OCI-LY7 (cell line): ENCODE measurements at regions not wholly inside any gene's neighbourhood (a gene's known extent, or its start where the extent isn't known, plus 50 kb on each side); places are given as distances from the start of the nearest gene placed in this dataset.

Experiments
- BruUV-seq: library from RNA; stranded (reverse); fragments of 400-500 nt; replicated peaks from 2 replicates; lab custom pipeline; 2021; lab: Mats Ljungman, UMichigan
- CTCF ChIA-PET: fragments of 300-600 bp; sonication (Branson Sonifier 250); formaldehyde crosslinking; loops from one replicate; lab custom pipeline; 2022; ENCODE audit warnings: antibody characterized with exemption; ENCODE audit not compliant: unreplicated experiment; lab: Charles Lee
- POLR2A ChIA-PET: fragments of 300-600 bp; sonication (Branson Sonifier 250); formaldehyde crosslinking; loops from one replicate; lab custom pipeline; 2022; ENCODE audit warnings: antibody characterized with exemption; lab: Charles Lee
- DNase-seq: peaks from one replicate; pipeline ENCODE4 v3.0.0-alpha.2; 2015; ENCODE audit warnings: low spot score
- H2AFZ ChIP-seq: fragments of 200-600 bp; sonication (generic), shearing (Covaris generic); 2 replicates; pipeline ENCODE4 v1.6.1; 2014; ENCODE audit warnings: mild to moderate bottlenecking, antibody characterized with exemption, low read length, moderate library complexity
- H3K27ac ChIP-seq: fragments of 200-600 bp; sonication (generic); 2 replicates; pipeline ENCODE4 v1.5.1; 2014; ENCODE audit warnings: mixed run types, low read depth, mild to moderate bottlenecking, moderate library complexity, low read length, inconsistent platforms; ENCODE audit not compliant: poor library complexity, severe bottlenecking
- H3K36me3 ChIP-seq: fragments of 200-600 bp; sonication (generic); 2 replicates; pipeline ENCODE4 v1.6.1; 2014; ENCODE audit warnings: mild to moderate bottlenecking, antibody characterized with exemption, low read length, moderate library complexity, mixed read lengths; ENCODE audit not compliant: insufficient read depth
- H3K4me1 ChIP-seq: fragments of 200-600 bp; sonication (generic); 2 replicates; pipeline ENCODE4 v1.5.1; 2014; ENCODE audit warnings: mild to moderate bottlenecking, low read length; ENCODE audit not compliant: insufficient read depth, poor library complexity, severe bottlenecking
- H3K4me2 ChIP-seq: fragments of 200-600 bp; sonication (generic); 2 replicates; pipeline ENCODE4 v1.6.1; 2014; ENCODE audit warnings: mild to moderate bottlenecking, low read length
- H3K4me3 ChIP-seq: fragments of 200-600 bp; sonication (generic); 2 replicates; pipeline ENCODE4 v1.5.1; 2014; ENCODE audit warnings: mild to moderate bottlenecking, low read depth, low read length; ENCODE audit not compliant: poor library complexity, severe bottlenecking
- H3K79me2 ChIP-seq: fragments of 200-600 bp; sonication (generic); 2 replicates; pipeline ENCODE4 v1.6.1; 2016; ENCODE audit warnings: low read depth, mild to moderate bottlenecking, low read length, moderate library complexity, mixed read lengths; ENCODE audit not compliant: insufficient read depth
- H3K9me2 ChIP-seq: fragments of 200-600 bp; sonication (generic); 2 replicates; pipeline ENCODE4 v1.6.1; 2016; ENCODE audit warnings: mild to moderate bottlenecking, low read length, mixed read lengths; ENCODE audit not compliant: insufficient read depth
- H3K9me3 ChIP-seq: fragments of 200-600 bp; sonication (generic); 2 replicates; pipeline ENCODE4 v1.6.1; 2014; ENCODE audit warnings: mild to moderate bottlenecking, mixed run types, low read length, mixed read lengths
- H4K20me1 ChIP-seq: fragments of 200-600 bp; sonication (generic); 2 replicates; pipeline ENCODE4 v1.6.1; 2014; ENCODE audit warnings: mild to moderate bottlenecking, antibody characterized with exemption, low read length, moderate library complexity, mixed read lengths; ENCODE audit not compliant: insufficient read depth
- EZH2phosphoT487 ChIP-seq: fragments of 200-600 bp; sonication (generic); IDR thresholded peaks from 2 replicates; pipeline ENCODE4 v1.6.1; 2018; ENCODE audit warnings: low read depth, borderline replicate concordance, mild to moderate bottlenecking, mixed run types, antibody characterized with exemption, low read length, moderate library complexity, mixed read lengths
- intact Hi-C: fragments of 100-400 bp; cut with micrococcal nuclease; formaldehyde crosslinking; loops from one replicate; pipeline ENCODE4 v1.10.0; 2022; ENCODE audit not compliant: unreplicated experiment
- TF ChIP-seq, protein P1 (sequence below): fragments of 200-600 bp; sonication (generic); conservative IDR thresholded peaks from 2 replicates; pipeline ENCODE4 v1.5.1; 2014; ENCODE audit warnings: mild to moderate bottlenecking, antibody characterized with exemption, low read length, moderate library complexity, mixed read lengths

GRCh38 chr5:34589832-34590231, 66.3 kb upstream of the RAI14 start:
- no peaks in the 10 kb centered on the region for H3K79me2 ChIP-seq
- intact Hi-C loops: no loop called here
- H3K4me1 ChIP-seq: no peaks in the 10 kb centered on the region
- CTCF ChIA-PET: no interaction called here
- H3K4me3 ChIP-seq: no peak overlapping the region
- no peaks in the 10 kb centered on the region for H4K20me1 ChIP-seq
- H3K9me2 ChIP-seq: no peaks in the 10 kb centered on the region
- H3K36me3 ChIP-seq: no peaks in the 10 kb centered on the region
- POLR2A ChIA-PET: no interaction called here
- no peak overlapping the region for H3K4me2 ChIP-seq
- no TSS peak for BruUV-seq
- H3K27ac ChIP-seq: no peak overlapping the region
- DNase-seq: no peak
- TF ChIP-seq, protein P1, sequence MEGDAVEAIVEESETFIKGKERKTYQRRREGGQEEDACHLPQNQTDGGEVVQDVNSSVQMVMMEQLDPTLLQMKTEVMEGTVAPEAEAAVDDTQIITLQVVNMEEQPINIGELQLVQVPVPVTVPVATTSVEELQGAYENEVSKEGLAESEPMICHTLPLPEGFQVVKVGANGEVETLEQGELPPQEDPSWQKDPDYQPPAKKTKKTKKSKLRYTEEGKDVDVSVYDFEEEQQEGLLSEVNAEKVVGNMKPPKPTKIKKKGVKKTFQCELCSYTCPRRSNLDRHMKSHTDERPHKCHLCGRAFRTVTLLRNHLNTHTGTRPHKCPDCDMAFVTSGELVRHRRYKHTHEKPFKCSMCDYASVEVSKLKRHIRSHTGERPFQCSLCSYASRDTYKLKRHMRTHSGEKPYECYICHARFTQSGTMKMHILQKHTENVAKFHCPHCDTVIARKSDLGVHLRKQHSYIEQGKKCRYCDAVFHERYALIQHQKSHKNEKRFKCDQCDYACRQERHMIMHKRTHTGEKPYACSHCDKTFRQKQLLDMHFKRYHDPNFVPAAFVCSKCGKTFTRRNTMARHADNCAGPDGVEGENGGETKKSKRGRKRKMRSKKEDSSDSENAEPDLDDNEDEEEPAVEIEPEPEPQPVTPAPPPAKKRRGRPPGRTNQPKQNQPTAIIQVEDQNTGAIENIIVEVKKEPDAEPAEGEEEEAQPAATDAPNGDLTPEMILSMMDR: no peak
- TF ChIP-seq EZH2phosphoT487: no peak
- H2AFZ ChIP-seq: no peak overlapping the region
- H3K9me3 ChIP-seq: no peaks in the 10 kb centered on the region

GRCh38 chr5:34591723-34592122, 64.4 kb upstream of the RAI14 start:
- Histone ChIP-seq H2AFZ (no peak overlapping the region), H3K9me3 (no peaks in the 10 kb centered on the region), H3K4me1 (no peaks in the 10 kb centered on the region), H3K4me2 (no peak overlapping the region), H3K27ac (no peak overlapping the region), H3K79me2 (no peaks in the 10 kb centered on the region), H3K9me2 (no peaks in the 10 kb centered on the region), H4K20me1 (no peaks in the 10 kb centered on the region), H3K4me3 (no peak overlapping the region), H3K36me3 (no peaks in the 10 kb centered on the region)
- DNase-seq: no peak
- intact Hi-C loops: no loop called here
- ChIA-PET POLR2A (no interaction called here), CTCF (no interaction called here)
- no TSS peak for BruUV-seq
- no peak for TF ChIP-seq EZH2phosphoT487
- TF ChIP-seq, protein P1: no peak

GRCh38 chr5:34597034-34598027, 58.8 kb upstream of the RAI14 start:
- no peaks in the 10 kb centered on the region for H3K79me2 ChIP-seq
- no peak overlapping the region for H3K4me2 ChIP-seq
- no peak for TF ChIP-seq EZH2phosphoT487
- DNase-seq: no peak
- intact Hi-C loops: no loop called here
- ChIA-PET POLR2A (no interaction called here), CTCF (no interaction called here)
- H2AFZ ChIP-seq: no peak overlapping the region
- no peaks in the 10 kb centered on the region for H4K20me1 ChIP-seq
- H3K9me2 ChIP-seq: no peaks in the 10 kb centered on the region
- H3K27ac ChIP-seq: no peak overlapping the region
- no peaks in the 10 kb centered on the region for H3K4me1 ChIP-seq
- no peak overlapping the region for H3K4me3 ChIP-seq
- H3K36me3 ChIP-seq: no peaks in the 10 kb centered on the region
- BruUV-seq: no TSS peak
- no peaks in the 10 kb centered on the region for H3K9me3 ChIP-seq
